Skeletal muscle cell (primary cell): ENCODE measurements at regions not wholly inside any gene's neighbourhood (a gene's known extent, or its start where the extent isn't known, plus 50 kb on each side); places are given as distances from the start of the nearest gene placed in this dataset.

Source experiments
- DNase-seq: peaks from one replicate; pipeline ENCODE4 v3.0.0-alpha.2; 2010; ENCODE audit warnings: low read depth
- H3K4me3 ChIP-seq: 2 replicates; pipeline ENCODE4 v1.5.1; 2011; ENCODE audit warnings: low read depth, mild to moderate bottlenecking, control low read depth, low read length, moderate library complexity

DNA sequence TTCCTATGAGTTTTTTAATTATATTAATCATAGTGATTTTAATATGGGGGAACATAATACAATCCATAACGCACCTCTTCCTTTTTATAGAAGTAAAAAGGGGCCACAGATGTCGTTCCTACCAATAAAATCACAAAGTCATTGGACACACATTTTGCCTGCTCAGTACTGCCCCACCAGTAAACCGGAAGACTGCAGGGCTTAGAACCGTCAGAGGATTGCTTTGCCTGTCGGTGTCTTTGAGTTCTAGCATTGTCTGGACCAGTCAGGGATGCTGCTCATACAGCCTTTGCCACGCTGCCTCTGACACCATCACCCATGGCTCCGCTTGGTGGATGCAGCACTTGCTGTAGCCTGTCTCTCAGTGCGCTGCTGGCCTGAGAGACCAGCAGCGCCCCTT is 853.6 kb downstream of the C6orf118 start:
- H3K4me3 ChIP-seq: no peak overlapping the region
- no peak for DNase-seq

DNA sequence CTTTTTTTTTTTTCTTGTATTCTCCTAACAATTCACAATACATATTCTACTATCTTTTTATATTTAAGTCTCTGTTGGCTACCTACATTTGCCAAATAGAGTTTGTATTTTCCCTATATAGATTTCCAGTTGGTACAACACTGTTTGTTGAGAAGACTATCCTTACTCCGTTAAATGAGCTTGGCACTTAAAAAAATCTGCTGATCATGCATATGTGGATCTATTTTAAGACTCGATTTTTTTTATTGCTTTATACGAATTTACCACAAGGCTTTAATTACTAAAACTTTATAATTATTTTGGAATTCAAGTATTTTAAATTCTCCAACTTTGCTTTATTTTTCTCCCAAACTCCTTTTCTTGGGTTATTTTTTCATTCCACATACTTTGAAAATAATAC is 855.6 kb downstream of the C6orf118 start:
- H3K4me3 ChIP-seq: no peak overlapping the region
- no peak for DNase-seq

DNA sequence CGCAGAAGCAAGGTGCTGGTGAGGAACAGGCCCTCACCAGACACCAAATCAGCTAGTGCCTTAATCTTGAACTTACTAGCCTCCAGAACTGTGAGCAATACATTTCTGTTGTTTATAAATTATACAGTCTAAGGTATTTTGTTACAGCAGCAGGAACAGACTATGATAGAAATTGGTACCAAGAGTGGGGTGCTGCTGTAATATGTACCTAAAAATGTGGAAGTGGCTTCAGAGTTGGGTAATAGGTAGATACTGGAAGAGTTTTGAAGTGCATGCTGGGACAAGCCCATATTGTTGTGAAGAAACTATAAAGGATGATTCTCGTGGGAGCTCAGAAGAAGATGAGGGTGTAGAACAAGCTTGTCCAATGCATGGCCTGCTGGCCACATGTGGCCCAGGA is 866.8 kb downstream of the C6orf118 start:
- no peak for DNase-seq
- H3K4me3 ChIP-seq: no peak overlapping the region

DNA sequence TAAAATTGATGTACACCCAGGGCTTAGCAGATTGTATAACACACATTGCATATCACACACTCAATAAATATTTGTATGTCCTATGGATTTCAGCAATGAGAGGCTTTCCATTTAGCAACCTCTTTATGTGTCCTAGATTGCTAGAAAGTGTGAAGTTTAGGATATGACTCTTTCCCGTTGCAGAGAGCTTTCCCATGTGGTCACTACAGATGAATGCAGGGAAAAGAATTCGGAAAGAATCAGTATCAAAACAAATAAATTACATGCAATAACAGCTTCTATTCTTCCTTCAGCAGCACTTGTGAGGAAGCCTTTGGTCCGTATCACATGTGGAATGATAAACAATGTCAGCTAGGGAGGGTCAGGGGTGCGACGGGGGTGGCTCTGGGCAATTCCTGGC is 870.1 kb downstream of the C6orf118 start:
- H3K4me3 ChIP-seq: no peak overlapping the region
- no peak for DNase-seq

DNA sequence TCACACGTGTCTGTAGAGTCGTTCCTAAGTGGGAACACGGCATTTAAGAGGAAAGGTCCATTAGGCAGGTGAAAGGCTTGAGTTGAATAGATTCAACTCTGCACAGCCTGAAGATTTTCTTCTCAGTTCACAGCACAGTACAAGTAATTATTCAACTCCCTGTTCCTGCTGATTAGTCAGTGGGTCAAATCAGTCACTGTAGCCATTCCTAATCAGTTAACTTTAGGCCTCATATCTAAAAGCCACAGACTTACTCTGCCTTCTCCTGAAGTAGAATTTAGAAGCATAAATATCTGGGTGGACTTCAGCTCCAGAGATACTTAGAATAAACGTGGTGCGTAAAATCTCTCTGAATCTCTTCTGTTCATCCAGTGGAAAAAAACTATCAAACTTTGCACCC is 872.4 kb downstream of the C6orf118 start:
- no peak for DNase-seq
- H3K4me3 ChIP-seq: no peak overlapping the region

DNA sequence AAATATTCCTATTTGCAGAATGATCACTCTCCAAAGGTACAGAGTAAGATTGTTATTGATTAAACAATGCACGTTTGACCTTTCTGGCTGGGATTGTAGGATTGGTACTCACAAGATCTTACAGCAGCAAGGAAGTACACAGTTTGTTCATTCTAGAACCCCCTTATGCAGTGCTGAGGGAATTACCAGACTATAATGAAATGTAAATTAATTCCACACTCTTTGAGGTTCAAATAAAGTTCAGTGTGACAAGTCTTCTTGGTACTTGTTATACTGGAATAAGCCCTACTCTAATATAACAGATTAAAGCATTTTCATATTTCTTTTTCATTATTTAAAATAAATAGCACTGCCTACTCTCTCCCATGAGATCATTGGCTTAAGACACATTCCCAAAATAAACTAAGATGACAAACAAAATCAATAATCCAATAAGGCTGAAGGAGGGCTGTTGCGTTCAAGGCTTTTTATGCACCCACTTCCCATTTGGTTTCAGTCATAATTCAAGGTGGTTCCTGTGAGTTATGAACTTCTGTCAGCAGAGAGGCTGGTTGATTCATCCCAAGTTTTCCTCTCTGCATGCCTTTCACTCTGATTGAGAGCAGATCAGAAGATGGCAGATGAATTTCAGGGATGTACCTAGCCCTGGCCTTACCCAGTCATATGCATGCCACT is 881.5 kb downstream of the C6orf118 start:
- no peak for DNase-seq
- H3K4me3 ChIP-seq: no peak overlapping the region

DNA sequence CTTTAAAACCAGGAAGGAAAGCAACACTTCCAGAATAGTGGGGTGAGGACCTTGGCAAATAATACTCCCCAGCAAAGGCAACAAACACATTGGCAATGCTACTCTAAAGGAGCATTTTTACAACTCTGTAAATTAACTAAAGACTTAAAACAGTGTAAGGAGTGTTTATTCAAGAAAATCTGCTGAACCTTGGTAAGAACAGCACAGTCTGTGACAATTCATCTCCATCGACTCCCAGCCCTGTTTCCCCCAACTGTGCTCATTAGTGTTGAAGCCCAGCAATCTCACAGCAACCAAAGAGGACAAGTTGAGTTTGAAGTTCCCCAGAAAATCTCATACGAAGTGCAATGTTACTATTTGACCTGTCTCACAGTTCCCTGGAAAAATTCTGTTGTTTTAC is 884.9 kb downstream of the C6orf118 start:
- no peak overlapping the region for H3K4me3 ChIP-seq
- DNase-seq: no peak

DNA sequence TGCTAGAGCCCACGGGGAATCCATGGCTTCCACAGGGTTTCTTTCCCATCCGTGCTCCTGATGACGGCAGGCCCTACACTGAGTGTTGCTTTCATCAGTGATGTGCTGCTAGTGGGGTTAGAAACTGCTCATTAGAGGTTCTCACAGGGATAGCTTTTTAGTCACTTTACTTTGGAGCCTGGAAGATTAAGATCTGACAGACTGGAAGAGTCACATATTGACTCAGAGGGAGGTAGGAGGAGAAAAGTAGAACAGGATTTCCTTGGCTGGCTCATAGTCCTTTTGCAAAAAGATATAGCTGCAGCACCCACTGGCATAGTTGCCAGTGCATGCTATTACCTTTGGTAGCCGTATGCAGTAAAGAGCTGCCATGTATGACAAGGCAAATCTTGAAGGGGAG is 890.3 kb downstream of the C6orf118 start:
- DNase-seq: no peak
- no peak overlapping the region for H3K4me3 ChIP-seq

DNA sequence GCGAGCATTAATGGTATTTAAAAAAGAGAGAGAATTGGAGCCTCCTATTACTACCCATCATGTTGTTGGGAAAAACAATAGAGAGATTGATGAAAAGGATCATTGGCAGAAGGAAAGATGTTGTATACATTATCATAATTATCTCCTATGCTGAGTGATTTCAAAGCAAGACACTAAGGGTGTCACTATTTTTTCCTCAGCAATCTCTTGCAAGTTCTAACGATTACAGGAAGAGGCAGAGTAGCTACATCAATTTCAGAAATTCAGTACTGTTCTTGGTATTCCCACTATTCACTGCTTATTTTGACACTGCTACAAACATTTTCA is 891.2 kb downstream of the C6orf118 start:
- H3K4me3 ChIP-seq: no peak overlapping the region
- no peak for DNase-seq

DNA sequence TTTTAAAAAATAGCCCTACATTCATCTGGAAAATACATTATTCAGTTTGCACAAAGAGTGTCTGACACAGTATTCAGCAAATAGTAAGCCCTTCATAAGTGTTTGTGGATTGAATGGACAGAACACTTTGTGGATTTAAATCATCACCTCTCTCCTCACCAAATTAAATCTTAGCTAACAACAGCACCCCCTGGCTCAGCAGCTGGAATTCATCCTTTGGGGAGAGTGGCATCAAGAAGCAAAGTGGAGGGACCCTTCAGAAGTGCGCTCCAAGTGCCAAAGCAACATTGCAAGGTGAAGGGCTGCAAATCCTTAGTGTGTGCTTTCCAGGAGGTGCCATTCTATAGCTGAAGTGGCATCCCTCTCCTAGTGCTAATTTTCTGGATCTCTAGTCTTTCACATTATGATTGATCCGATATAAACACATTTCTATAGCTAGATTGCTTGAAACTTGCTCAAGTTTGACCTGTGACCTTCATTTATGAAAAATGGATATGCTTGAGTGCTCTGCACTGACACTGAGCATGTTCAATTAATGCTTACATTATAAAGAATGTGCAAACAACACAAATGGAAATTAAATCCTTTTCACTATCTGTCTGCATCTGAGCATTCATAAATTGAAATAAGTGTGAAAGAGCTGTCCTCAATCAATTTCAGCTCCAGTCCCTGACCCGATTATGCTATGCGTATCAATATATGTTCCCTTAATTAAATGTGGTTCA is 891.7 kb downstream of the C6orf118 start:
- no peak for DNase-seq
- no peak overlapping the region for H3K4me3 ChIP-seq

DNA sequence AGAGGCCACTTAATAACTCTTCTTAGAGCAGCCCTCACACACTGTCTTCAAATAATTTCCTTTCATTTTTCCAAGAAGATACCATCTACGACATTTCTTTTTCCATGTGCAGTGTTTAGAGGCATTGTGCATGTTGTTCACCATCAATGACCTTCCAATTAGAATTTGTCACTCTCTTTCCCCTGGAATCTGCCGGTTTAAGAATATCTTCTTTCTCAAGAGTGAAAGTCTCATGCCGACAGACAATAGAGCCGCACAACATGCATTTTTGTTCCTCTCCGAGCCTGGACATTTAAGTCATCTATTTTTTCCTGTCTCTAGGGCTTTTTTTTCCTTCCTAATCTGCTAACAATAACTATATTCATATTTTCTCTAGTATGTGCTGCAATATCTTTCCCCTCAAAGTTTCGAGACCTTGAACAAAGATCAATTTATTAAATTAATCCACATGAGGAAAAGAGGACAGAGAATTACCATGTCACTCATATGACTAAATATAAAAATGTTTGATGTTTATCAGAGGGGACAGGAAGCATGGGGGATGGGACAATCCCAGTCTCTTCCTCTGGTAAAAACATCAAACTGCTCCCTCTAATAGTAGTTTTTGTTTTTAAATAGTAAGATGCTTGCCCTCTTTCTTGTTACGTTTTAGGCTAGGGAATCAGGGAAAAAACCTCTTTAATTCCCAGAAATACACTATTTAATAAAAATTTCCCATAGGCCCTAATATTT is 893.4 kb downstream of the C6orf118 start:
- no peak for DNase-seq
- H3K4me3 ChIP-seq: no peak overlapping the region

DNA sequence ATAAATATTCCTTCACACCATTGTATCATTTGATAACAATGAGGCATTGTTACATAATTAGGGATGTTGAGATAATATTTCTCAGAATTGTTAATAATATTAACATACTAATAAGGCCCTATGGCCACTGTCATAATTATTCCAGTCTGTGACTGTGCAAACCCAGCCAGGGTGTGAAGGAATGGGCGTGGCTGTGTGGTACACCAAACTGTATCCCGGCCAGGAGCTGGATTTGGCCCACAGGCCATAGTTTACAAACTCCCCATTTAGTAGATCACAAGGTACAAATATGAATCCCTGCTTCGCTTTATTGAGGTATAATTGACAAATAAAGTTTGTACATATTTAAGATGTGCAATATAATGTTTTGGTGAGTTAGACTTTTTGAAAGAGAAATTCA is 894.7 kb downstream of the C6orf118 start:
- no peak for DNase-seq

DNA sequence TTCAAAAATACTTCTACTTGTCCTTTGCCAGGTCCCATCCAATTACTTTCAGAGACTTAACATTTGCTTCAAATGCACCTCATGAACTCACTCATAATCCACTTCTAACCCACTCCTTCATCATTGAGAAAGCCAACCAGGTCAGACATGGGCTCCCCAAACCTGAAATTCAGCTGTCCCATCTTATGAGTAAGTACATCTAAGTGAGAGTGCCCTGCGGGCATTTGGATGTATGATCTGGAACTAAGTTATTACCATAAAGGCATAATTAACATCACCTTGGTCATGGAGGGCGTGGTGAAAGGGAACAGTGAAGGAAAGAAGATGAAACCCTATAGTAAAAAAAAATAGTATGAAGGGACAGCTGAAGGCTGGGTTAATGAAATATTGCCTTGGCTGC is 896.8 kb downstream of the C6orf118 start:
- DNase-seq: no peak
- H3K4me3 ChIP-seq: no peak overlapping the region

More for the DNA sequence above, 894.7 kb downstream of the C6orf118 start:
- no peak overlapping the region for H3K4me3 ChIP-seq

DNA sequence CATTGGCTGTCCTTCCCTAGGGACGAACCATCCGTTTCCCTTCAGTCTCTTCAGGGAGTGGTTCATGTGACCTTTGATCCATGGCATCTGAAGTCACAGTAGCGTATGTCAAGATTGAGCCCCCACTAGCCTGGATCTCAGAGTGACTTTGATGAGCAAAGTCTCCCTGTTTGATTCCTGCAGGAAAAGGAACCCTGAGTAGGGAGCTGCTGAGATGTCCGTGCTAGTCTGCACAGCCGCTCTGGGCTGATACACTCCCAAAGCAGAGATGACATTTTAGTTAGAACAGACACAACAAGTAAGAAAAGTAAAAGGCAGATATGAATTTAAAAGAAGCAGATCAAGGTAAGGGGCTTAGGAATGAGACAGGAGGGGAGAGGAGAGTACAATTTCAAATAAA is 899.4 kb downstream of the C6orf118 start:
- no peak for DNase-seq
- no peak overlapping the region for H3K4me3 ChIP-seq

DNA sequence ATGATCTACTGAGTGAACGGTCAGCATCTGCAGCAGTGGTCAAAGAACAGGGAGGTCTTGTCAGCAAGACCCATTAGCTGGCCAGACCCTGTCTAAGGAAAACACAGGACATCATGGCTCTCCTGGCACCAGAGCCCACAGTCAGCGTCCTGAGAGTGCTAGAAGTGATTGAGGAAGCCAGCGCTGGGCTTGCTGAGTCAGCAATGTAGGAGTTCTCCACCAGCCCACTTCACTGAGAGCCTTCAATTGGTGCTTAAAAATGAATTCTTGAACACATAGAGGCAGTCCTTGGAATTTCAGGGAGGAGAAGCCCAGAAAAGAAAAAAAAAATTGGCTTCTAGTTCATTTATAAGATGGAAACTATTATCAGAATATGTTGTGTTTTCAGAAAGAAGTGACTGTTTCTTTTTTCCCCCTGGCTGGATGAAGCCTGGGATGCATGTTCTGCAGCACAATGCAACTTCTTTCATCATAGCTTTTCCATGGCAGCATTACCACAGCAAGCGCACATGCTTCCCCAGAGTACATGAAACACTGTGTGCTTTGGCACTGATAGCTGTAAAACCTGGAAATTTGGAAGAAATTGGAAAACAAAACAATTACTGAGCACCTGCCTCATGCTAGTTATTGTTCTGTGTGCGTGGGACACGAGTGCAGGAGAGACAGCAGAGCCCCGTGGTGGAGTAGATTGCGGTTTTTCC is 899.9 kb downstream of the C6orf118 start:
- no peak for DNase-seq

DNA sequence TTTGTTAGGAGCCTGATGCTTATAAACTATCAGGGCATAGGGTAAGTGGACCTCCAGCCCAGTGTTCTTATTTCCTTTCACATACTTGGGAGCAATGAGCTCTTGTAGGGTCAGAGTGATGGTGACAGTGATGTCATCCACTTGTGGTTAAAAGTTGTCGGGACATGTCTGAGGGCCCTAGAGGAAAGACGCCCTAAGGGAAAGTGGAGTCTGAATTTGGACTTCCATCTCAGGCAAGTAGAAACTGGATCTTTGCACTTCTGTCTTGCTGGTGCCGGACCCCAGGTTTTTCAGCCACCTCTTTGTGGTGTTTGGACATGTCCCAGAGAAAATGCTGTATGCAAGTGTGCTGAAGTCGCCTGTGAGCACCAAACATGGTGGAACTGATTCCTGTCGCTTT is 900.5 kb downstream of the C6orf118 start:
- DNase-seq: no peak
- H3K4me3 ChIP-seq: no peak overlapping the region

More for the DNA sequence above, 899.9 kb downstream of the C6orf118 start:
- H3K4me3 ChIP-seq: no peak overlapping the region

DNA sequence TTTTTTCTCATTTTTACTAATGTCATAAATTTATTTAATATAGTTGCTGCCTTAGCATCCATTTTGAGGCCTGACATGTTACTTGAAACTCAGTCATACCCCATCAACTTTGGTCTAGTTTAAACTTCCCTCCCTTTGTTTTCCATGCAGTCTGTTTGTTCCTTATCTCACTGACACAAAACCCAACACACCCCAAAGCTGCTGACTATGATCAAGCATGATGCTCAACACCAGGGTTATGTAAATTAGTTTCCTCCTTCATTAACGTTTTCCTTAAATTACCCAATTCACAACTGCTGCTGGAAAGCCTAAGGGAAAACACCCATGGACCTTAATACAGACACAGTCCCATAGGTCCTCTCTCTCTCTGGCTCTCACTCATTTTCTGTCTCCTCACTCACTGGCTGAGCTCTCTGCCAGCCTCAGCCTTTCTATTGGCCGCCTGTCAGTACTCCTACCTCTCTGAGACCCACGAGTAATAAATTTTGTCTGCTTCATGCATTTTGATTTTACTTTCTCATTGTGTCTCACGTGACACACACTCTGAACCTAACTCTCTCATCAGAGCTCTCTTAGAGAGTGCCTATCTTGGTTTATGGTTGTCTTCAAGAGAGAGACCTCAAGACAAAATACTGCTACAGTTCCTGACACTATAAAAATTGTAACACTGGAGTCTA is 904.5 kb downstream of the C6orf118 start:
- DNase-seq: no peak
- no peak overlapping the region for H3K4me3 ChIP-seq

DNA sequence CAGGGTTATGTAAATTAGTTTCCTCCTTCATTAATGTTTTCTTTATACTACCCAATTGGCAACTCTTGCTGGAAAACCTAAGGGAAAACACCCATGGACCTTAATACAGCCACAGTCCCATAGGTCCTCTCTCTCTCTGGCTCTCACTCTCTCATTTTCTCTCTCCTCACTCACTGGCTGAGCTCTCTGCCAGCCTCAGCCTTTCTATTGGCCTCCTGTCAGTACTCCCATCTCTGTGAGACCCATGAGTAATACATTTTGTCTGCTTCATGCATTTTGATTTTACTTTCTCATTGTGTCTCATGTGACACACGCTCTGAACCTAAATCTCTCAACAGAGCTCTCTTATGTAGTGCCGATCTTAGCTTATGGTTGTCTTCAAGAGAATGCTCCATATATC is 907.5 kb downstream of the C6orf118 start:
- DNase-seq: no peak
- no peak overlapping the region for H3K4me3 ChIP-seq

DNA sequence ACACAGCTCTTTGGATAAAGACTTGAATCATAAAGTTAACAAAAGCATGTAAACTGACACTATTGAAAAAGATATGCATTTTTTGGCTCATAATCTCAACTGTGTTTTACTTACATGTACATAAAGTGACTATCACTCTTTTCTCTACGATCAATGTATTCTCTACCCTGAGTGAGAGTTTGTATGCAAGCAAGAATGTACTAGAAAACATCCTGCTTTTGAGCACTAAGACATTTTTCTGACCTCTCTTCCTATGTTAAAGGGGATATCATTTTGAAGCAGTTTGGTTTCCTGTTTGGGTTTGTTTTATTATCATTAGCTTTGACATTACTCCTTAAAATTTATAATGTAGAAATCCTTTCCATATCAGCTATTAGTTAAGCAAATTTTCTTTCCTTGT is 910.8 kb downstream of the C6orf118 start:
- DNase-seq: no peak
- H3K4me3 ChIP-seq: no peak overlapping the region
